IMR-90 (cell line): ENCODE measurements at regions not wholly inside any gene's neighbourhood (a gene's known extent, or its start where the extent isn't known, plus 50 kb on each side); places are given as distances from the start of the nearest gene placed in this dataset.

ENCODE experiments used
- ATAC-seq: fragments of 200-7000 bp; cut with Tn5 transposase; 2 replicates; pipeline ENCODE4 v1.9.1; 2020; ENCODE audit warnings: low read depth, mild to moderate bottlenecking, moderate library complexity
- BruUV-seq: library from RNA; stranded (reverse); fragments of 400-500 nt; replicated peaks from 2 replicates; lab custom pipeline; 2021; lab: Mats Ljungman, UMichigan
- CTCF ChIA-PET: fragments of 300-600 bp; formaldehyde crosslinking; extraction: SDS; loops from one replicate; lab custom pipeline; 2021; ENCODE audit warnings: antibody characterized with exemption; lab: Yijun Ruan, JAX
- POLR2A ChIA-PET: fragments of 300-600 bp; sonication (Branson Sonifier 250); formaldehyde crosslinking; loops from one replicate; lab custom pipeline; 2022; ENCODE audit warnings: antibody characterized with exemption; ENCODE audit not compliant: unreplicated experiment; lab: Charles Lee
- DNase-seq: peaks from one replicate; pipeline ENCODE4 v3.0.0; 2013
- H2AFZ ChIP-seq: replicated peaks from 2 replicates; pipeline ENCODE3; 2013; ENCODE audit warnings: low read length, mild to moderate bottlenecking; ENCODE audit not compliant: poor library complexity
- H2AK5ac ChIP-seq: 2 replicates; pipeline ENCODE4 v1.6.1; 2013; ENCODE audit warnings: low read depth, low read length, inconsistent platforms
- H2AK9ac ChIP-seq: replicated peaks from 2 replicates; pipeline ENCODE3; 2013; ENCODE audit warnings: mild to moderate bottlenecking, low read depth, low read length, moderate library complexity; ENCODE audit not compliant: poor library complexity
- H2BK120ac ChIP-seq: 2 replicates; pipeline ENCODE4 v1.6.1; 2013; ENCODE audit warnings: low read depth, low read length, inconsistent platforms
- H2BK15ac ChIP-seq: 3 replicates; pipeline ENCODE4 v1.6.1; 2013; ENCODE audit warnings: low read depth, low read length, inconsistent platforms
- H2BK20ac ChIP-seq: 2 replicates; pipeline ENCODE4 v1.6.1; 2013; ENCODE audit warnings: low read depth, mild to moderate bottlenecking, inconsistent platforms, low read length, moderate library complexity
- H2BK5ac ChIP-seq: 2 replicates; pipeline ENCODE4 v1.6.1; 2013; ENCODE audit warnings: mild to moderate bottlenecking, low read depth, low read length, inconsistent platforms; ENCODE audit not compliant: poor library complexity, severe bottlenecking
- H3K14ac ChIP-seq: replicated peaks from 2 replicates; pipeline ENCODE4 v1.6.1; 2013; ENCODE audit warnings: low read depth, low read length, inconsistent platforms
- H3K18ac ChIP-seq: 2 replicates; pipeline ENCODE4 v1.6.1; 2013; ENCODE audit warnings: low read depth, low read length, control low read depth
- H3K23ac ChIP-seq: 2 replicates; pipeline ENCODE4 v1.6.1; 2013; ENCODE audit warnings: low read depth, low read length, inconsistent platforms
- H3K27ac ChIP-seq: 2 replicates; pipeline ENCODE4 v1.5.1; 2013; ENCODE audit warnings: mild to moderate bottlenecking, control low read depth, low read length; ENCODE audit not compliant: insufficient read depth
- H3K27me3 ChIP-seq: 2 replicates; pipeline ENCODE4 v1.6.1; 2013; ENCODE audit warnings: low read length; ENCODE audit not compliant: control insufficient read depth, insufficient read depth
- H3K36me3 ChIP-seq: 2 replicates; pipeline ENCODE4 v1.6.1; 2013; ENCODE audit warnings: low read length, mixed read lengths; ENCODE audit not compliant: control insufficient read depth, insufficient read depth
- H3K4ac ChIP-seq: 2 replicates; pipeline ENCODE4 v1.6.1; 2013; ENCODE audit warnings: low read depth, low read length, inconsistent platforms
- H3K4me1 ChIP-seq: 2 replicates; pipeline ENCODE4 v1.6.1; 2013; ENCODE audit warnings: low read length, mixed read lengths; ENCODE audit not compliant: control insufficient read depth, insufficient read depth
- H3K4me2 ChIP-seq: 2 replicates; pipeline ENCODE4 v1.6.1; 2013; ENCODE audit warnings: low read depth, mild to moderate bottlenecking, control low read depth, low read length, moderate library complexity
- H3K4me3 ChIP-seq: 2 replicates; pipeline ENCODE4 v1.5.1; 2013; ENCODE audit warnings: low read depth, mild to moderate bottlenecking, control low read depth, low read length, moderate library complexity; ENCODE audit not compliant: insufficient read depth
- H3K56ac ChIP-seq: 2 replicates; pipeline ENCODE4 v1.6.1; 2013; ENCODE audit warnings: low read length, inconsistent platforms; ENCODE audit not compliant: insufficient read depth; ENCODE audit errors: extremely low read depth
- H3K79me1 ChIP-seq, 2 experiments: 2 replicates each; pipeline ENCODE4 v1.6.1; 2013; ENCODE audit warnings: low read length in 2 of 2, inconsistent platforms in 1 of 2, low read depth in 1 of 2
- H3K9ac ChIP-seq: 2 replicates; pipeline ENCODE4 v1.6.1; 2013; ENCODE audit warnings: low read depth, low read length, control low read depth
- H3K9me1 ChIP-seq: 2 replicates; pipeline ENCODE4 v1.6.1; 2013; ENCODE audit warnings: low read length, inconsistent platforms; ENCODE audit not compliant: insufficient read depth
- H3K9me3 ChIP-seq: 2 replicates; pipeline ENCODE4 v1.6.1; 2013; ENCODE audit warnings: low read length; ENCODE audit not compliant: control insufficient read depth, insufficient read depth
- H4K20me1 ChIP-seq: 2 replicates; pipeline ENCODE4 v1.6.1; 2013; ENCODE audit warnings: low read length, inconsistent platforms; ENCODE audit not compliant: insufficient read depth
- H4K5ac ChIP-seq: 2 replicates; pipeline ENCODE4 v1.6.1; 2013; ENCODE audit warnings: mild to moderate bottlenecking, low read depth, low read length, control low read depth
- H4K8ac ChIP-seq, 2 experiments: 2 replicates each; pipeline ENCODE4 v1.6.1; 2013; ENCODE audit warnings: low read depth in 2 of 2, low read length in 2 of 2, control low read depth in 1 of 2, inconsistent platforms in 1 of 2
- H4K91ac ChIP-seq: 2 replicates; pipeline ENCODE4 v1.6.1; 2013; ENCODE audit warnings: low read depth, low read length, inconsistent platforms; ENCODE audit not compliant: insufficient read depth
- CEBPB ChIP-seq: IDR thresholded peaks from 2 replicates; pipeline ENCODE4 v1.6.1; 2012; ENCODE audit warnings: low read depth, low read length, improper control_type of control experiment
- CHD1 ChIP-seq: IDR thresholded peaks from 2 replicates; pipeline ENCODE4 v1.6.1; 2012; ENCODE audit warnings: low read depth, low read length, improper control_type of control experiment
- CTCF ChIP-seq: conservative IDR thresholded peaks from 2 replicates; pipeline ENCODE4 v1.5.1; 2012; ENCODE audit warnings: mild to moderate bottlenecking, low read depth, low read length, improper control_type of control experiment
- FOS ChIP-seq: fragments of 150-350 bp; IDR thresholded peaks from 2 replicates; pipeline ENCODE4 v1.6.1; 2016; ENCODE audit warnings: low read depth, low read length
- MAZ ChIP-seq: IDR thresholded peaks from 2 replicates; pipeline ENCODE4 v1.6.1; 2012; ENCODE audit warnings: low read depth, mild to moderate bottlenecking, low read length, improper control_type of control experiment, moderate library complexity, borderline replicate concordance
- MXI1 ChIP-seq: IDR thresholded peaks from 2 replicates; pipeline ENCODE4 v1.6.1; 2012; ENCODE audit warnings: low read depth, mild to moderate bottlenecking, low read length, moderate library complexity, borderline replicate concordance
- NFE2L2 ChIP-seq: fragments of 150-350 bp; IDR thresholded peaks from 2 replicates; pipeline ENCODE4 v1.6.1; 2016; ENCODE audit warnings: low read depth, mild to moderate bottlenecking, low read length
- RCOR1 ChIP-seq: IDR thresholded peaks from 2 replicates; pipeline ENCODE4 v1.6.1; 2012; ENCODE audit warnings: mild to moderate bottlenecking, low read length, improper control_type of control experiment; ENCODE audit not compliant: insufficient replicate concordance
- RFX5 ChIP-seq: IDR thresholded peaks from 2 replicates; pipeline ENCODE4 v1.8.0; 2012; ENCODE audit warnings: low read depth, mild to moderate bottlenecking, low read length, moderate library complexity
- SMC3 ChIP-seq: fragments of 150-350 bp; IDR thresholded peaks from 2 replicates; pipeline ENCODE4 v1.6.1; 2016; ENCODE audit warnings: low read depth, mild to moderate bottlenecking, antibody characterized with exemption, low read length, moderate library complexity
- USF2 ChIP-seq: fragments of 150-350 bp; IDR thresholded peaks from 2 replicates; pipeline ENCODE4 v1.6.1; 2017; ENCODE audit warnings: mild to moderate bottlenecking, antibody characterized with exemption, low read length, low read depth
- WGBS, 2 experiments: methylation state at CpG; one replicate each; pipeline versions ENCODE4 v1.1.5 to v1.1.7; 2013; ENCODE audit warnings: missing lambda C conversion rate in 2 of 2; ENCODE audit not compliant: insufficient read length in 1 of 2; ENCODE audit errors: extremely low coverage in 2 of 2; 5-methylcytosine and 5-hydroxymethylcytosine counted together
- dilution Hi-C: fragments of 300-500 bp; cut with HindIII; formaldehyde crosslinking; loops from one replicate; pipeline ENCODE4 v1.14.3; 2018; ENCODE audit warnings: low sequenced_read_pairs; ENCODE audit not compliant: unreplicated experiment
- in situ Hi-C: fragments of 300-500 bp; cut with MboI; formaldehyde crosslinking; loops from 3 replicates; pipeline ENCODE4 v1.14.3; 2019; ENCODE audit warnings: low sequenced_read_pairs, inconsistent platforms, mixed read lengths
- intact Hi-C: fragments of 100-400 bp; cut with micrococcal nuclease; formaldehyde crosslinking; loops from 2 replicates; pipeline ENCODE4 v1.10.0; 2022
- TF ChIP-seq, protein P1 (sequence below): fragments of 150-350 bp; IDR thresholded peaks from 2 replicates; pipeline ENCODE4 v1.6.1; 2016; ENCODE audit warnings: low read depth, mild to moderate bottlenecking, low read length, moderate library complexity, borderline replicate concordance

DNA sequence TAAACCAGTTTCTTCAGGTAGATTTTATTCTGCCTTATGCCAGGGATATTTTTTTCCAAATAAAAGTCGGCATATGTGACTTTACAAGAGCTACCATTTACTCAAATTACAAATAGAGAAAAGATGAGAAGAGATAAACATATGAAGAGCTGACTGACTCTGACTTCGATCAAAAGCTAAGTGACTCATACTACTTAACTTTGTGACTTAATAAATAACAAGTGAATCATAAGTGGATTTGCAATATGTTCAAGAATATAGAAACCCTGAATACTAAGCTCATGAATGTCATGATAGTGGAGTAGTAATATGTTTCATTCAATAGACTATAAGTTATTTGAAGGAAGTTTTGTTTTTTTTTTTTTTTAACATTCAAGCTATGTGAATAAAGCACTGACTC is 130.5 kb upstream of the ANO3 start:
- CTCF ChIA-PET: no interaction called here
- BruUV-seq: no TSS peak
- Histone ChIP-seq H3K14ac (no peak overlapping the region), H3K4ac (no peak overlapping the region), H3K27me3 (no peaks in the 10 kb centered on the region), H4K8ac (no peak overlapping the region), H3K4me2 (no peak overlapping the region), H3K23ac (no peak overlapping the region), H3K27ac (no peak overlapping the region), H2BK120ac (no peak overlapping the region), H2AFZ (no peak overlapping the region), H4K20me1 (no peaks in the 10 kb centered on the region), H2BK15ac (no peak overlapping the region), H3K56ac (no peak overlapping the region), H3K36me3 (no peaks in the 10 kb centered on the region), H3K9me3 (no peaks in the 10 kb centered on the region), H3K4me3 (no peak overlapping the region), H3K18ac (no peak overlapping the region), H2AK9ac (no peak overlapping the region), H2BK5ac (peak overlapping the region; percentile 11), H3K4me1 (peaks cover 2% of the 10 kb centered on the region), H3K79me1 (no peaks in the 10 kb centered on the region), H4K5ac (no peak overlapping the region), H3K9ac (no peak overlapping the region), H2BK20ac (no peak overlapping the region), H3K9me1 (no peaks in the 10 kb centered on the region), H2AK5ac (no peak overlapping the region), H4K91ac (no peak overlapping the region)
- dilution Hi-C loops: no loop called here
- ATAC-seq (peak; percentile 75), DNase-seq (peak; percentile 88)
- POLR2A ChIA-PET: no interaction called here
- WGBS, 2 experiments: no CpG with 5 or more reads among the region's 2 CpGs
- intact Hi-C loops: no loop called here
- in situ Hi-C loops: loop anchor here (25.0 kb wide), 1 partner anchor 1689 kb away; no protein-coding TSS in a partner anchor
- TF ChIP-seq RFX5 (no peak), USF2 (no peak), MXI1 (no peak), CEBPB (peak; percentile 69; the same call in 1 of the 2 replicates), FOS (peak; percentile 86), CTCF (no peak), RCOR1 (no peak), CHD1 (no peak), NFE2L2 (0 out of 2 replicates have a peak, but pooled peaks have one; percentile 8), MAZ (no peak), SMC3 (no peak)
- TF ChIP-seq, protein P1, sequence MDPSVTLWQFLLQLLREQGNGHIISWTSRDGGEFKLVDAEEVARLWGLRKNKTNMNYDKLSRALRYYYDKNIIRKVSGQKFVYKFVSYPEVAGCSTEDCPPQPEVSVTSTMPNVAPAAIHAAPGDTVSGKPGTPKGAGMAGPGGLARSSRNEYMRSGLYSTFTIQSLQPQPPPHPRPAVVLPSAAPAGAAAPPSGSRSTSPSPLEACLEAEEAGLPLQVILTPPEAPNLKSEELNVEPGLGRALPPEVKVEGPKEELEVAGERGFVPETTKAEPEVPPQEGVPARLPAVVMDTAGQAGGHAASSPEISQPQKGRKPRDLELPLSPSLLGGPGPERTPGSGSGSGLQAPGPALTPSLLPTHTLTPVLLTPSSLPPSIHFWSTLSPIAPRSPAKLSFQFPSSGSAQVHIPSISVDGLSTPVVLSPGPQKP: no peak
